Skeletal muscle tissue (tissue), 3 donors: ENCODE measurements at regions not wholly inside any gene's neighbourhood (a gene's known extent, or its start where the extent isn't known, plus 50 kb on each side); places are given as distances from the start of the nearest gene placed in this dataset.

Experiments used
- H3K27ac ChIP-seq: one replicate; pipeline ENCODE4 v1.7.0; 2013; ENCODE audit warnings: mild to moderate bottlenecking, low read depth, low read length, inconsistent platforms
- H3K27me3 ChIP-seq, 3 donors: one replicate each; pipeline ENCODE4 v1.7.0; 2013; ENCODE audit warnings: low read length in 3 of 3; ENCODE audit not compliant: control insufficient read depth in 3 of 3, insufficient read depth in 3 of 3
- H3K36me3 ChIP-seq, 3 donors: one replicate each; pipeline ENCODE4 v1.7.0; 2013; ENCODE audit warnings: low read length in 3 of 3; ENCODE audit not compliant: control insufficient read depth in 3 of 3, insufficient read depth in 3 of 3
- H3K4me1 ChIP-seq, 3 donors: one replicate each; pipeline ENCODE4 v1.7.0; 2013; ENCODE audit warnings: low read length in 3 of 3, mild to moderate bottlenecking in 3 of 3; ENCODE audit not compliant: control insufficient read depth in 3 of 3, insufficient read depth in 3 of 3
- H3K4me3 ChIP-seq, 3 donors: one replicate each; pipeline ENCODE4 v1.7.0; 2013; ENCODE audit warnings: low read length in 3 of 3
- H3K9ac ChIP-seq, 3 donors: one replicate each; pipeline ENCODE4 v1.7.0; 2013; ENCODE audit warnings: low read length in 3 of 3, mild to moderate bottlenecking in 3 of 3, moderate library complexity in 2 of 3, low read depth in 1 of 3
- H3K9me3 ChIP-seq, 3 donors: one replicate each; pipeline ENCODE4 v1.7.0; 2013; ENCODE audit warnings: low read length in 3 of 3; ENCODE audit not compliant: control insufficient read depth in 3 of 3
- donor health status: Osteomylitis.

GRCh38 chr19:31818798-31819105 lies 469.5 kb upstream of the TSHZ3 start:
- Histone ChIP-seq H3K27me3 (no peaks in the 10 kb centered on the region), H3K4me1 (no peaks in the 10 kb centered on the region), H3K4me3 (no peak overlapping the region), H3K9me3 (no peaks in the 10 kb centered on the region), H3K36me3 (no peaks in the 10 kb centered on the region), H3K27ac (no peak overlapping the region), H3K9ac (no peak overlapping the region)

GRCh38 chr19:31819837-31820236 lies 470.6 kb upstream of the TSHZ3 start:
- no peak overlapping the region for H3K27ac ChIP-seq

GRCh38 chr19:31821346-31821745 lies 472.1 kb upstream of the TSHZ3 start:
- H3K4me1 ChIP-seq: no peaks in the 10 kb centered on the region
- H3K36me3 ChIP-seq: no peaks in the 10 kb centered on the region
- H3K9me3 ChIP-seq: no peaks in the 10 kb centered on the region
- H3K27me3 ChIP-seq: no peaks in the 10 kb centered on the region
- no peak overlapping the region for H3K4me3 ChIP-seq
- no peak overlapping the region for H3K9ac ChIP-seq
- H3K27ac ChIP-seq: no peak overlapping the region

More at GRCh38 chr19:31819837-31820236, 470.6 kb upstream of the TSHZ3 start:
- H3K4me1 ChIP-seq: no peaks in the 10 kb centered on the region
- no peak overlapping the region for H3K4me3 ChIP-seq
- H3K9ac ChIP-seq: no peak overlapping the region
- no peaks in the 10 kb centered on the region for H3K36me3 ChIP-seq
- no peaks in the 10 kb centered on the region for H3K9me3 ChIP-seq
- H3K27me3 ChIP-seq: no peaks in the 10 kb centered on the region

GRCh38 chr19:31825134-31826094 lies 476.2 kb upstream of the TSHZ3 start:
- Histone ChIP-seq H3K36me3 (no peaks in the 10 kb centered on the region), H3K9ac (no peak overlapping the region), H3K4me3 (no peak overlapping the region), H3K9me3 (no peaks in the 10 kb centered on the region), H3K27ac (no peak overlapping the region), H3K27me3 (no peaks in the 10 kb centered on the region), H3K4me1 (no peaks in the 10 kb centered on the region)

GRCh38 chr19:31826325-31826724 lies 477.1 kb upstream of the TSHZ3 start:
- Histone ChIP-seq H3K4me3 (no peak overlapping the region), H3K27me3 (no peaks in the 10 kb centered on the region), H3K4me1 (no peaks in the 10 kb centered on the region), H3K27ac (no peak overlapping the region), H3K9ac (no peak overlapping the region), H3K9me3 (no peaks in the 10 kb centered on the region), H3K36me3 (no peaks in the 10 kb centered on the region)

GRCh38 chr19:31831421-31832175 lies 482.4 kb upstream of the TSHZ3 start:
- Histone ChIP-seq H3K4me3 (no peak overlapping the region), H3K4me1 (no peaks in the 10 kb centered on the region), H3K27ac (no peak overlapping the region), H3K36me3 (no peaks in the 10 kb centered on the region), H3K9ac (no peak overlapping the region), H3K27me3 (peaks cover 0 to under 1% (median 0%) of the 10 kb centered on the region in 3 donors), H3K9me3 (peaks cover 0 to 8% (median 0%) of the 10 kb centered on the region in 3 donors)

GRCh38 chr19:31832176-31832548 lies 482.9 kb upstream of the TSHZ3 start:
- H3K36me3 ChIP-seq: no peaks in the 10 kb centered on the region
- H3K4me1 ChIP-seq: no peaks in the 10 kb centered on the region
- H3K27ac ChIP-seq: no peak overlapping the region
- peaks cover 0 to 4% (median 0%) of the 10 kb centered on the region in 3 donors for H3K27me3 ChIP-seq
- H3K4me3 ChIP-seq: no peak overlapping the region
- H3K9me3 ChIP-seq: peaks cover 0 to 8% (median 0%) of the 10 kb centered on the region in 3 donors
- H3K9ac ChIP-seq: no peak overlapping the region

GRCh38 chr19:31834070-31834469 lies 484.8 kb upstream of the TSHZ3 start:
- no peaks in the 10 kb centered on the region for H3K4me1 ChIP-seq
- peaks cover 0 to 4% (median 0%) of the 10 kb centered on the region in 3 donors for H3K27me3 ChIP-seq
- H3K9me3 ChIP-seq: peaks cover 0 to 8% (median 0%) of the 10 kb centered on the region in 3 donors
- no peak overlapping the region for H3K27ac ChIP-seq
- H3K36me3 ChIP-seq: no peaks in the 10 kb centered on the region
- H3K9ac ChIP-seq: no peak overlapping the region
- no peak overlapping the region for H3K4me3 ChIP-seq

GRCh38 chr19:31838163-31838815 lies 489.1 kb upstream of the TSHZ3 start:
- Histone ChIP-seq H3K27ac (no peak overlapping the region), H3K4me3 (no peak overlapping the region), H3K9ac (no peak overlapping the region), H3K9me3 (peaks cover 0 to 8% (median 3%) of the 10 kb centered on the region in 3 donors), H3K4me1 (no peaks in the 10 kb centered on the region), H3K27me3 (peaks cover 0 to 4% (median 0%) of the 10 kb centered on the region in 3 donors), H3K36me3 (no peaks in the 10 kb centered on the region)
